Right ventricle myocardium inferior (tissue), 1 donor: ENCODE measurements at regions not wholly inside any gene's neighbourhood (a gene's known extent, or its start where the extent isn't known, plus 50 kb on each side); places are given as distances from the start of the nearest gene placed in this dataset.

Experiments used
- ATAC-seq: fragments of 200-7000 bp; cut with Tn5 transposase; one replicate; pipeline ENCODE4 v1.9.1; 2020; ENCODE audit warnings: mild to moderate bottlenecking, moderate library complexity
- DNase-seq: peaks from one replicate; pipeline ENCODE4 v3.0.0; 2021; ENCODE audit errors: missing footprints
- intact Hi-C: fragments of 100-400 bp; cut with DNase I; formaldehyde crosslinking; loops from one replicate; pipeline ENCODE4 v1.11.0; 2022
- donor health status: DM: no; HTN: yes; CAD: no; lungs with severe emphysema.

DNA sequence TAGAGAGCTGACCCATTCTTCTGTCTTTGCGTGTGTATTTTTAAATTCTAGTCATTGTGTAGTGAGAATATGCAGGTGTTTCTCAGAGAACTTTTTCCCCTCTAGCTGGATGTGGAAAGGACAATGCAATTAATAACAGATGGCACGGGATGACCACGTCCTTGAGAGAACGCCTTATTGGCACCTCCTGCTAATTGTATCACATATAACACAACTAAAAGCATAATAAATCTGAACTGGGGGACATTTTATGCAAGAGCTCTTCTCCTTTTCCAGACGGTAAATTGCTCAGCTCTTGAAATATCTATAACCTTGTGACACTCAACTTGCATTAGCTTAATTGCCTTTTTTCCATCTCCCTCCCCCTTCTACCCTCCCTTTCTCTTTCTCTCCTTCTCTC, 62.9 kb upstream of the IZUMO3 start:
- no peak for ATAC-seq
- DNase-seq: no peak
- intact Hi-C loops: no loop called here

DNA sequence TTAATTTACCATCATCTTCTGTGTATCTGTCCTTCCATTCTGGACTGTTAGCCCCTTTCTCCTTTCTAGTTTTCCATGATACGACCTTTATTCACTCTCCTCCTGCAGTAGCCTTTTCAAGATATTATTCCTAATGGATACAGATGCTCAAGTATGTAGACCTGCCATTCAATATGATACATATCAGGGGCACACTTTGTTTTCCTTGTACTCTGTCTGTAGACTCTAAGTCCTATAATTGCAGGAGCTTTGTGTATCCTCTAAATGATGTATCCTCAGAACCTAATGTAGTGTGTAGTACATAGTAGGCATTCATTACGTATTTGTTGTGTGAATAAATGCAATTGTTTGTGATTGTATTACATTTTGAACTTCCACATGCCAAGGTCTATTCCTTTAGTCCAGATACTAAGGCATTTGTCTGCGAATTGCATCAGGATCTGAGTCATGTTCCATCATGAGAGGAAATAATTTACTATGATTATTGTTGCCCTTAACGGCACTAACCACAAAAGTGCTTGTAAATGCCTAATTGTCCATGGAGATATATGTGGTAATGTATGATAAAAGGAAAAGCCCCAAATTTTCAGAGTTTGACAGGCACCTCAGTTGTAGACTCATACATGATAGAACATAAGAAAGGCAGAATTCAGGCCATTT, 57.1 kb upstream of the IZUMO3 start:
- ATAC-seq (no peak), DNase-seq (no peak)
- intact Hi-C loops: no loop called here
